ENCODE measurements at regions not wholly inside any gene's neighbourhood (a gene's known extent, or its start where the extent isn't known, plus 50 kb on each side); places are given as distances from the start of the nearest gene placed in this dataset.

DNA sequence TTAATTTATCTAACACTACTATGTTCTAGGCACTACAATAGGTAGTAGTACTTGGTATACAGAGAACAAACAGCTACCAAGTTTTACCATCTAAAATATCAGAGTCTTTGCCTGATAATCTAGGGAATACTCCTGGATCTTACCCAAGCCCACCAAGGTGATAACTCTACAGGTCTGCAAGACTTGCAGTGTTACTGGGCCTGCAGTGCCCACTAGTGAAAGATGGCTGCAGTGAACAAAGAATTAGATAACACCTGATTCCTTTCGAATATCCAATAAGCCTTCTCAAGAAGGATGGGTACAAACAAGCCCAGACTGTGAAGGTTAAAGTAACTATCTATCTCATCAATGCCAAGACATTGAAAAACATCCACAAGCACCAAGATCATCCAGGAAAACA, 317.0 kb upstream of the DCBLD2 start:
- DNase-seq (ENCODE audit: low read depth), result no peak

DNA sequence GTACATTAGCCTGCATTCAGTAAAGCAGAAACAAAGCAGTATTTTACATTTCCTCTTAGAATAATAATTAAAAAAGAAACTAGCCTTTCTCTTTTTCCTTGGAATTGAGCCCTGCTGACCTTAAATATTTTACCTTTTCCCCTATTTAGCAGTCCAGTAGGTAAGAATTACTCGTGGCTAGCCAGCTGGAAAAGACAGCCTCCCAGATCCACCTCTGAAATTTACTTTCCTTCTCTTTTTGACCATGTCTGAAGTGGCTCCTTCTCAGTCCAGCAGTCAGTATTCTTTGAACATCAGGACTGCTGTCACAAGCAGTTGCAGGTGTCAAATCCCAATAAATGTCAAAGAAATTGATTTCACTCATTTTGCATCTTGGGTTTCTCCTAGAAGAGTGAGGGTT, 311.5 kb upstream of the DCBLD2 start:
- DNase-seq (ENCODE audit: low read depth), result no peak

DNA sequence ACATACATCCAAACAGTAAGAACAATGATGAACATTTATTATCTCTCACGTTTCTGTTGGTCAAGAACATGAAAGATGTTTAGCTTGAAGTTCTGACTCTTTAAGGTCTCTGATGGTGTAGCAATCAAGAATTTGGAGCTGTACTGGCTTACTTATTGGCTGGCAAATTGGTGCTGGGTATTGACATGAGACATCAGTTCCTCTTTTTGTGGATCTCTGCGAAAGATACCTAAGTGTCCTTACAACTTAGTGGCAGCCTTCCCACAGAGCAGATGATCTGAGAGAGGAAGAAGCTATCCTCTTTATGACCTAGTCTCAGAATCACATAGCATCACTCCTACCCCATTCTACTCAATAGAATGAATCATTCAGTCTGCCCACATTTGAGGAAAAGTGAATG, 309.8 kb upstream of the DCBLD2 start:
- no peak for DNase-seq (ENCODE audit: low read depth)

DNA sequence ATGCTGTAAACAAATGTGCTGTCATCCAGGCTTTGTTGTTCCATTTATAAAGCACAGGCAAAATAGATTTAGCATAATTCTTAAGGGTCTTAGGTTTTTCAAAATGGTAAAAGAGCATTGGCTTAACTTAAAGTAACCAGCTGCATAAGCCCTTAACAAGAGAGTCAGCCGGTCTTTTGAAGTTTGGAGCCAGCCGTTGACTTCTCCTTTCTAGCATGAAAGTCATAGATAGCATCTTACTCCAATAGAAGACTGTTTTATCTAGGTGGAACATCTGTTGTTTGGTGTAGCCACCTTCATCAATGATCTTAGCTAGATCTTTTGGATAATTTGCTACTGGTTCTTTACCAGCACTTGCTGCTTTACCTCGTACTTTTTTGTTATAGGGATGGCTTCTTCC, 297.5 kb upstream of the DCBLD2 start:
- no peak for DNase-seq (ENCODE audit: low read depth)

DNA sequence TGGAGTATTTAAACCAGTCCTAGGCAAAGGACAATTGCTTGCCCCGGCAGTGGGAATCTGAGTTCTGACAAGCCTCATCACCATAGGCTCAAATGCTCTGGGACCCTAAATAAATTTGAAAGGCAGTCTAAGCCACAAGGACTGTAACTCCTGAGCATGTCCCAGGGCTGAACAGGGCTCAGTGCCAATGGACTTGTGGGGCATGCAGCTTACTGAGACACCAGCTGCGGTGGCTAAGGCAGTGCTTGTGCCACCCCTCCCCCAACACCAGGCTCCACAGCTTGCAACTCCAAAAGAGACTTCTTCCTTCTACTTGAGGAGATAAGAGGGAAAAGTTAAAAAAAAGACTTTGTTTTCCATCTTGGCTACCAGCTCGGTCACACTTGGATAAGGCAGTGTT, 289.7 kb upstream of the DCBLD2 start:
- DNase-seq (ENCODE audit: low read depth), result no peak

GRCh38 chr3:99188936-99189335, 287.4 kb upstream of the DCBLD2 start:
- no peak for DNase-seq (ENCODE audit: low read depth)

- DNase-seq (ENCODE audit: low read depth), result no peak
These were observed 284.5 kb upstream of the DCBLD2 start for GRCh38 chr3:99186016-99186415.

DNA sequence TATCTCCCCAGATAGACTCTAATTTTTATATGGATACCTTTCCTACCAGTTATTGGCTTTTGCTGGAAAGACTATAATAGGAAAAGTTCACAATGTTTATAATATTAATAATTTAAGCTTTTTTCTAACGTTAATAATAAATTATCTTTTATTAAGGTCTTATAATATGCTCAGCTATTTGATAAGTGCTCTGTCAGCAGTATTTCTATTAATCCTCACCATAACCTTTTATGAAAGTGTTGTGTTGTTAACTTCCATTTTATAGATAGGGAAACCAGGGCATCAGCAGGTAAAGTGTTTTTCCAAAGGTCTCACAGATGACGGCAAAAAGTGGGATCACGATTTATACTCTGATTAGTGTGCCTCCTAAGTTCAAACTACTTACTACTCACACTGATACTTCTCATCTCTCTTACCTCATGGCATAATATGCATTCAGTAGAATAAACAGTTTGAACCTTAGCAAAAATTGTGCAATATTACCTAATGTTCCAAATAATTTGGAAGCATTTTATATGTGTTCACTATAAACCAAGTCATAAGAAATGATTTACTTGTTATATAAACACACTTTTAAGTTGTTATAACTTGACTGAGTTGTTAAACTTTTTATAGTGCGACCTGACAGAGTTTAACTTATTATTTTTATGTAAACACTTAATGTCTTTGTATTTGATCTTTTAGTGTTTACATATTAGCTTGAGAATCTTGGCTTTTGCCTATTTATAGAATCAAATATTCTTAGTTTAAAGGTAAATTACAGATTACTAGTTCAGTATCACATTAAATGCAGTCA, 274.9 kb upstream of the DCBLD2 start:
- no peak for DNase-seq (ENCODE audit: low read depth)

GRCh38 chr3:99175276-99175812, 273.8 kb upstream of the DCBLD2 start:
- DNase-seq (ENCODE audit: low read depth), result no peak

DNA sequence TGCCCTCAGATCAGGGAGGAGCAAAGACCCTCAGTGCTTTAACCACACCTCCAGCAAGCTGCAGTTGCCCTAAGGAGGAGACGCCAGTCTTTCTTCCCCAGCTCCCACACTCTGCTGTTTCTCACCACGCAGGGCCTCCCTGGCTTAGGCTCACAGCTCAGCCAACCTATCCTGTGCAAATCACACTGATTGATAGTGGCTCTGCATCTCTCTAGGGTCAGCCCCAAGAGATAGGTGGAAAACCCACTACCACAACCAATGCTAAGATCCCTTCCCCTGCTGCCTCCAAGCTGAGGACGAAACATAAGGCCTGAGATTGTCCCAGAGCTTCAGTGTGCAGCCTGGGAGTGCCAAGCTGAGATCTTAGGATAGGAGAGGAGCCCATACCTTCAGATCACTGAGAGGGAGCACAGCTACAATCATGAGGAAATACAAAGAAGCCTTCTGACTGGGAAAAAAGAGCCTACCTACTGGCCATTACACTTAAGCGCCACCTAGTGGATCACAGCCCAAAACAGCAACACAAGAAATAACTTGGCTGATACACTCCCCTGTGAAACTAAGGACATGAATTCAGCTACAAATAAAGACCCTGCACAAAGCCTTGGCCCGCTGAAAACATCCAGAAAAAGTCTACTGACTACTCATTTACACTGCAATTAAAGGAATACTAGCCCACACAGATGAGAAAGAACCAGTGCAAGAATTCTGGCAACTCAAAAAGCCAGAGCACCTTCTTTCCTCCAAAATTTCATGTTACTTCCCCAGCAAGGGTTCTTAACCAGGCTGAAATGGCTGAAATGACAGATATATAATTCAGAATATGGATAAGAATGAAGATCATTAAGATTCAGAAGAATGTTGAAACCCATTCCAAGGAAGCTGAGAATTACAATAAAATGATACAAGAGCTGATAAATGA, 271.5 kb upstream of the DCBLD2 start:
- DNase-seq (ENCODE audit: low read depth), result peak; percentile 68

- no peak for DNase-seq (ENCODE audit: low read depth)
These were observed 270.3 kb upstream of the DCBLD2 start for GRCh38 chr3:99171800-99172199.

DNA sequence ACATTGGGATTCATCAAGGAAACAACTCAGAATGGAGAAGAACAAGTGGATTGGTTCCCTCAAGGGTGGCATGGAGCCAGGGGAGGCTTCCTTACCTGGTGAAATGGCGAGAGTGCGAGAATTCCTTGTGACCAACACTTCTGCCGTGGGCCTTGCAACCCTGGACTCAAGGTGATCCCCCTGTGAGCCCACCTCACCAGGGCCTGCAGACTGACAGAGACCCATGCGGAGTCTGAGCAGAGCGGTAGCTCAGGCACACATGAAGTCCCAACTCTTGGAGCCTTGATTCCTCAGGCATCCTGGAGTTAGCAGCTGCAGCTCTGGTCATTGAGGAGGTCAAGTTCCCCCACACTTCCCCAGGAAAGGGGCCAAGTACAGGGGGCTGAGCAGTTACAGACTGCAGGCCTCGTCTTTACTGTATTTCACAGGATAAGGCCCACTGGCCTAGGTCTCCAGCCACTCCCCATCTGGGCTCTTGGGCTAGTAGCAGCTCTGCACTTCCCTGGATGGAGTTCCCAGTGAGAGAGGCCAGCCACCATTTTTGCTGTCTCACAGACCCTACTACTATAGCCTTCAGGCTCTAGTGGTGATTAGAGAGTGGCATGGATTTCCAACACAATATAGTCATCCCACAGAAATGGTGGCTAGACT, 269.5 kb upstream of the DCBLD2 start:
- DNase-seq (ENCODE audit: low read depth), result no peak

DNA sequence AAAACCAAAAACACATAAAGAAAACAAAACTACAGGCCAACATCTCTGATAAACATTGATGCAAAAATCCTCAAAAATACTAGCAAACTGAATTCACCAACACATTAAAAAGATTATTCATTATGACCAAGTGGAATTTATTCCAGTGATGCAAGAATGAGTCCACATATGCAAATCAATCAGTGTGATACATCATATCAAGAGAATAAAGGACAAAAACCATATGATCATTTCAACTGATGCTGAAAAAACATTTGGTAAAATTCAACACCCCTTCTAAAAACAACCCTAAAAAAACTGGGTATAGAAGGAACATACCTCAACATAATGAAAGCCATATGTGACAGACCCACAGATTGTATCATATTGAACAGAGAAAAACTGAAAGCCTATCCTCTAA, 265.6 kb upstream of the DCBLD2 start:
- DNase-seq (ENCODE audit: low read depth), result no peak

DNA sequence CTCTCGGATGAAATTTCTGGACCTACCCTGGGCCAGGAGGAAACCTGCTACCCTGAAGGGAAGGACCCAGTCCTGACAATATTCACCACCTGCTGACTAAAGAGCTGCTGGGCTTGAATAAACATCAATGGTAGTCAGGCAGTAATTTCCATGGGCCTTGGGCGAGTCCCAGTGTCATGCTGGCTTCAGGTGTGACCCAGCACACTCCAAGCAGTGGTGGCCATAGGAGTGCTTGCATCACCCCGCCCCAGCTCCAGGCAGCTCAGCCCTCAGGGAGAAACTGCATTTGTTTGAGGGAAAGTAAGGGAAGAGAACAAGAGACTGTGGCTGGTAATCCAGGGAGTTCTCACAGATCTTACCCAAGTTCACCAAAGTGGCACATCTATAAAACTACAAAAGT, 261.8 kb upstream of the DCBLD2 start:
- no peak for DNase-seq (ENCODE audit: low read depth)

DNA sequence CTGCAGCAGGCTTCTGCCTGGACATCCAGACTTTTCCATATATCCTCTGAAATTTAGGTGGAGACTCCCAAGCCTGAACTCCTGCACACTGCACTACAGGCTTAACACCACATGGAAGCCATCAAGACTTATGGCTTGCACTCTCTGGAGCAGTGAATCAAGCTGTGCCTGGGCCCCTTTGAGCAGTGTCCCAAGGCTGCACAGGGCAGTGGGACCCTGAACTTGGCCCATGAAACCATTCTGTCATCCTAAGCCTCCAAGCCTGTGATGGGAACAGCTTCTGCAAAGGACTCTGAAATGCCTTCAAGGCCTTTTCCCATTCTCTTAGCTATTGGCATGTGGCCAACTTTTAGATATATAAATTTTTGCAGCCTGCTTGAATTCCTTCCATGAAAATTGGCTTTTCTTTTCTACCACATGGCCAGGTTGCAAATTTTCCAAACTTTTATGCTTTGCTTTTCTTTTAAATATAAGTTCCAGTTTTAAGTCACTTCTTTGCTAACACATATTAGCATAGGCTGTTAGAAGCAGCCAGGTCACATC, 257.8 kb upstream of the DCBLD2 start:
- DNase-seq (ENCODE audit: low read depth), result no peak

DNA sequence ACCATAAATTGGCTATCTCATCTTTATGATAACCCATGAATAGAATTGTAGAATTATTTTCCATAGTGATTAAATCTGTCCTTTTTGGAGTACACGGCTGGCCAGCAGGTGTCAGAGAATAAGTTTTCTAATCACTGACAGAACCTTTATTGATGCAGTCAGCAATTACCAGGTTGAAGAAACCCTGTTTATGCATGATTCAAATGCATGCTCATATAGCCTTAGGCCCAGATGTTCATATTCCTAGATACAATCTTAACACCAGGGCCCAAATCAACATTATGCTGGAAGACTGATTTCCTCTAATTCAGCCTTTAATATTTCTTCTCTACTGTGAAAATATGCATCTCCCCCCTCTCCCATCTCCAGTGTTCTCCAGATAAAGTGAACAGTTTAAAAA, 243.5 kb upstream of the DCBLD2 start:
- no peak for DNase-seq (ENCODE audit: low read depth)

DNA sequence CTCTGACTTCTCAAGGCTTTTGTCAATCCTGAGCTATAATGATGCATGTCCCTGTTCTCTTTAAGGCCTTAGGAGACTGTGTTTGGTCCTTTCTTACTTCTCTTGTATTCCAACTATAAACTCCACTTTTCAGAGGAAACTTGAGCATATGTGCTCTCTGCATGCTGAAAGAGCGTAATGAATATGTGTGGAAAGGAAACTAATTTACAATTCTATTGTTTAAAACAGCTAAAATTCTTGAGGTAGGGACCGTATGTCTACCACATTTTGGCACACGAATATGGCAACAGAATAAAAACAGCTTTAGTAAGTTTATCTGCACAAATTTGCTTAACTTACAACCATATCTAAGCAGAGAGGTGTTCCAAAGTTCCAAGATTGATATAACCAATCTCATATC, 242.0 kb upstream of the DCBLD2 start:
- no peak for DNase-seq (ENCODE audit: low read depth)

DNA sequence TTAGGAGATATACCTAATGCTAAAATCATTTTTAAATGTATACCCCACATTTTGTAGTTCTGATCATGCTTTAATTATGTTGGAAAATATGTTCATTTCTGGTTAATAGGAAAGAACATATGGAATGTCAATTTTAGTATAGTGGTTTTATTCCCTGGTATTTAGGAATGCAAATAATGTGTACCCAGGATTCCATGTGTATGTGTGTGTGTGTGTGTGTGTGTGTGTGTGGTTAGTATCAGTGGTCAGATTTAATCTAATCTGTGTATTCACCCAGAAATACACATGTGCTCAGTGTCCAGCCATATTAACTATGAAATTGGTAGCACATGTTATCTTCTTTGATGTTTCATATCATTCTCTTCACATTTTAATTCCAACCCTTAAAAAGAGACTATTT, 233.5 kb upstream of the DCBLD2 start:
- no peak for DNase-seq (ENCODE audit: low read depth)

GRCh38 chr3:99131876-99132275, 230.4 kb upstream of the DCBLD2 start:
- peak; percentile 37 for DNase-seq (ENCODE audit: low read depth)

DNA sequence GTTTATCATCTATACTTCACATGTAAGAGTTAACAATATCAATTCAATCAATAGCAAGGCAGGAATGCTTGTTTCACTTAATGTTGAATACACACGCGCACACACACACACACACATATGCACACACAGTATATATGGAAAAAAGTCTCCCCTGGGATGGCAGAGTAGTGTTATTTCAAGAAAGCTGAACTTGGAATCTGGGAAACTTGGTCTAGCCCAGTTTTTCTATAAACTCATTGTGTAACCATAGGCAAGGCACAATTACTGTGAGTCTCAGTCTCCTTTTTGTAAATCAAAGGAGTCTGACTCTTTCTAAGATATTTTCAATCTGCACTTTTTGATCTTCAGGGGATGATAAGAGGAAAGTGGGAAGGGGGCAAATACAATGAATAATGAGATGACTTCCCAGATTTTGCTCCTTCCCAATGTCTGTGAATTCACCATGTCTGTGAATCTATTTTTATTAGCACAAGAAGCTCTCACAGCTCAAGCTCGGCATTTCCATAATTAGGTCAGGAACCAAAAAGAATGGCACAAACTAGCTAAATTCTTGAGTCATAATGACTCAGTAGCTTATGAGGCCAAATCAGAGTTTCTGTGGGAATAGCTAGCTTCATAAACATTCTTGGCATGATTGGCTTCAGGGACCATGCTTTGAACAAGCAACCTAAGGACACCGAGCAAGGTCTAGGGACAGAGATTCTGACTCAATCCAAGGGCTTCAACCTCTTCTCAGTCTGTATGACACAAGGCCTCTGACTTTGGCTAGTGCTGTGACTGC, 227.4 kb upstream of the DCBLD2 start:
- DNase-seq (ENCODE audit: low read depth), result peak; percentile 94

DNA sequence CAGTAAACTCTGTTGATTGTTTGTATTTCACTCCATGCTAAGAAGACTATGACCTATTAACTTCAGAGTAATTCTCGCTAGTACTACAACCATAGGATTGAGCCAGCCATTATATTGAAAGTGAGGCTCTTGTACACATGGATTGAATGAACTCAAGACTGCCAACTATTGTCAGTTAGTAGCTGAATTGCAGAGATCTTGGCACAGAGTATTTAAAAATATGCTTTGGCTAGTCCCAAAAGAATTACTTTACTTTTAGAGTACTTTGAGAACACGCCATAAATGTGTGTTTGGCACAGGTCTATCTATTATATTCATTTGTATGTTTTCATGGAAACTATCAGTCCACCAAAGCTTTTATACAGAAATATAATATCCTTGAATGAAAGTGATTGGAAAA, 226.7 kb upstream of the DCBLD2 start:
- no peak for DNase-seq (ENCODE audit: low read depth)

Measured in HT1080 (cell line).